CD8-positive, alpha-beta memory T cell (primary cell): ENCODE measurements at regions not wholly inside any gene's neighbourhood (a gene's known extent, or its start where the extent isn't known, plus 50 kb on each side); places are given as distances from the start of the nearest gene placed in this dataset.

Experiments used
- CTCF ChIA-PET: fragments of 350-600 bp; sonication (Branson Sonifier 250); formaldehyde crosslinking; loops from one replicate; lab custom pipeline; 2021; ENCODE audit warnings: antibody characterized with exemption; lab: Charles Lee
- POLR2A ChIA-PET: fragments of 350-600 bp; sonication (Branson Sonifier 250); formaldehyde crosslinking; loops from one replicate; lab custom pipeline; 2021; ENCODE audit warnings: antibody characterized with exemption; lab: Charles Lee
- DNase-seq, 5 donors: peaks; one replicate each; pipeline versions ENCODE4 v3.0.0 to v3.0.0-alpha.2; 2020 to 2022; ENCODE audit warnings: mixed read lengths in 1 of 5
- H3K27ac ChIP-seq: one replicate; pipeline ENCODE4 v1.7.0; 2013; ENCODE audit warnings: low read depth, mild to moderate bottlenecking, low read length, moderate library complexity
- H3K27me3 ChIP-seq: 2 replicates; pipeline ENCODE4 v1.7.0; 2013; ENCODE audit warnings: low read length, mild to moderate bottlenecking; ENCODE audit not compliant: insufficient read depth, poor library complexity, severe bottlenecking
- H3K36me3 ChIP-seq: 2 replicates; pipeline ENCODE4 v1.7.0; 2013; ENCODE audit warnings: mild to moderate bottlenecking, low read length, moderate library complexity; ENCODE audit not compliant: insufficient read depth
- H3K4me1 ChIP-seq: 2 replicates; pipeline ENCODE4 v1.7.0; 2013; ENCODE audit warnings: mild to moderate bottlenecking, low read length, moderate library complexity; ENCODE audit not compliant: insufficient read depth
- H3K4me3 ChIP-seq: 2 replicates; pipeline ENCODE4 v1.7.0; 2013; ENCODE audit warnings: mild to moderate bottlenecking, low read length
- H3K9me3 ChIP-seq: 2 replicates; pipeline ENCODE4 v1.7.0; 2013; ENCODE audit warnings: mild to moderate bottlenecking, low read length
- H3K27ac Mint-ChIP-seq, 8 donors: one replicate each; pipeline ENCODE4 v1.8.0; 2020 to 2021; ENCODE audit warnings: mixed read lengths in 8 of 8, mild to moderate bottlenecking in 6 of 8, inconsistent platforms in 3 of 8, moderate library complexity in 3 of 8
- H3K27me3 Mint-ChIP-seq, 2 donors: one replicate each; pipeline ENCODE4 v1.8.0; 2020 to 2021; ENCODE audit warnings: mixed read lengths in 2 of 2, mild to moderate bottlenecking in 1 of 2, moderate library complexity in 1 of 2
- H3K36me3 Mint-ChIP-seq, 3 donors: one replicate each; pipeline ENCODE4 v1.8.0; 2020 to 2021; ENCODE audit warnings: mixed read lengths in 3 of 3, inconsistent platforms in 1 of 3, mild to moderate bottlenecking in 1 of 3
- H3K4me1 Mint-ChIP-seq, 3 donors: one replicate each; pipeline ENCODE4 v1.8.0; 2020 to 2021; ENCODE audit warnings: mixed read lengths in 3 of 3, inconsistent platforms in 1 of 3, mild to moderate bottlenecking in 1 of 3
- H3K4me3 Mint-ChIP-seq, 7 donors: one replicate each; pipeline ENCODE4 v1.8.0; 2020 to 2021; ENCODE audit warnings: mixed read lengths in 7 of 7, mild to moderate bottlenecking in 6 of 7, moderate library complexity in 4 of 7, inconsistent platforms in 2 of 7
- H3K9me3 Mint-ChIP-seq, 5 donors: one replicate each; pipeline ENCODE4 v1.8.0; 2020 to 2022; ENCODE audit warnings: mixed read lengths in 5 of 5, mild to moderate bottlenecking in 3 of 5, moderate library complexity in 2 of 5, inconsistent platforms in 1 of 5

DNA sequence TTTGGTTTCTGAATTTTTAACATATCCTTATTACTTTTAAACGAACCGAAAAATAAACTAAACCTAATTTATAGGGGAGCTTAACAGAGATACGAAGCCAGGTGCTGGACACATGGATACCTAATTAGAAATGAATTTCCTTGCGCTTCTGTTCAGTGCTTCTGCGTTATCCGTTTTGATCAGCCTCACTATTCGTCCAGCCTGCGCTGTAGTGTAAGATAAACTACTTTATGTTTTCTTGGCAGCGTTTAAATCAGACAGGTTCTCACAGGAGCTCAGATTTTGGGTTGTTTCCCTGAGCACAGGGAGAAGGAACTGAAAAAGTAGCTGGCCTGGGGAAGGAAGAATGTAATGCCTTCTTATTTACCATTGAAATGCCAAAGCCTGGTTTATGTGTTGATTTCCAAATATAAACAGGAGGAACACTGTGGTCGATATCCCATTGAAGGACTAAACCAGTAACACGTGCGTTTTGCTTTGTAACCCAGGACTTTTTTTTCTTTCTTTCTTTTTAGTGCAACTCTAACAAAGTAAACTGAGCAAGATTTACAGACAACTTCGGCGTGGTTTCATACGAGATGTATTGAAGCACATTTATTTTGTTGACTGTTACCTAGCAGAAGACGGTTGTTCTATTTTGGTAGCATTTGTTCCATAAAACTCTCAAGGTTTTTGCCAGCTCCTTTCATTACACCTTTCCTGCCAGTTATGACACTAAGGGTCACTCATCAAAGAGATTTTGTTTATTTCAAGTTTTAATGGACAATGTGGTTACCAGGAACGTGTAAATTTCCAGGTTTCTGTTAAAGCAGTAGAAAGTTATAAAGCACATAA lies 214.8 kb upstream of the HEY2 start:
- H3K27ac ChIP-seq, result no peak overlapping the region
- no peak overlapping the region for H3K4me3 ChIP-seq
- no peaks in the 10 kb centered on the region for H3K4me1 ChIP-seq
- Mint-ChIP-seq H3K27me3 (peaks cover 33 to 63% of the 10 kb centered on the region in 2 donors), H3K36me3 (no peaks in the 10 kb centered on the region), H3K4me3 (no peak overlapping the region), H3K4me1 (no peaks in the 10 kb centered on the region), H3K27ac (peak overlapping the region in 1 of 8 donors; percentile 49), H3K9me3 (no peaks in the 10 kb centered on the region)
- ChIA-PET POLR2A (no interaction called here), CTCF (interaction anchor here (1.1 kb wide), 1 partner anchor 10 kb away, joined by 3 read pairs; no protein-coding TSS in a partner anchor)
- H3K36me3 ChIP-seq, result no peaks in the 10 kb centered on the region
- DNase-seq, result no peak
- H3K9me3 ChIP-seq, result no peaks in the 10 kb centered on the region
- peaks cover 6% of the 10 kb centered on the region for H3K27me3 ChIP-seq

DNA sequence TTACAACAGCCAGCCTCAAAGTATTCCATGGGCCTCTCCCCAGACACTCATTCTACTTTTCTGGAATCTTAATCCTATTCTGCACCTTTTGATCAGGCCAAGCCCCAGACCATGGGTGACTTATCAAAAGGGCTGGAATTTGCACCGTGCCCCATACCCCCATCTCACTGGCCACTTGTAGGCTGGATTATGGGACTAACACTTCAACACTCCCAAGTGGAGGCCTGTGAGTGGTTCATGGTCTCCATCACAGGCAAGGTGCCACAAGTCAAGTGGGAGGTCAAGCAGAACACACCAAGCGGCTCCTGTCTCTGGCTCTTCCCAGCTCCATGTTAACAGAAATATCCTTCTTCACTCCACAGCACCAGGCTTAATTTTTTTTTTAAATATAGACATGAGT lies 212.3 kb upstream of the HEY2 start:
- Histone ChIP-seq H3K4me1 (no peaks in the 10 kb centered on the region), H3K4me3 (no peak overlapping the region), H3K36me3 (no peaks in the 10 kb centered on the region), H3K9me3 (no peaks in the 10 kb centered on the region), H3K27me3 (peaks cover 6% of the 10 kb centered on the region), H3K27ac (no peak overlapping the region)
- Mint-ChIP-seq H3K27me3 (peaks cover 29 to 56% of the 10 kb centered on the region in 2 donors), H3K27ac (no peak overlapping the region), H3K36me3 (no peaks in the 10 kb centered on the region), H3K4me3 (no peak overlapping the region), H3K4me1 (no peaks in the 10 kb centered on the region), H3K9me3 (no peaks in the 10 kb centered on the region)
- ChIA-PET CTCF (no interaction called here), POLR2A (no interaction called here)
- DNase-seq, result no peak

DNA sequence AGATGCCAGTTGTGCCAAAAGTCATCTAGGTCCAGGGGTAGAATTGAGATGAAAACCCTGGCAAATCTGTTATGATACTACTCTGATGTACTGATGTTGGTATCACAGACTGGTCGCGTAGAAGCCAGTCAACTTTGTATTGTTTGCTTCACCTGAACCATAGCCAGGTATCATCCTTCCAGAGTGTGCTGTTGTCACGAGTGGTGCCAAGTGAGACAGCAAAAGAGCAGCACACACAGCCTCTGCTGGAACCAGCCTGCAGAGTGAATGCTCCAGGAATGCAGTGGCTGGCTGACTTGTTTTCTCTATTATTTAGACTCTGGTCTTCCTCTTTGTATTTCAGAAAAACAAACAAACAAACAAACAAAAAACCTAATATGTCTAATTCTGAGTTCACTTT lies 209.5 kb upstream of the HEY2 start:
- DNase-seq, result no peak
- CTCF ChIA-PET, result no interaction called here
- no peaks in the 10 kb centered on the region for H3K9me3 ChIP-seq
- H3K27me3 ChIP-seq, result no peaks in the 10 kb centered on the region
- H3K36me3 ChIP-seq, result no peaks in the 10 kb centered on the region
- no peaks in the 10 kb centered on the region for H3K4me1 ChIP-seq
- Mint-ChIP-seq H3K9me3 (no peaks in the 10 kb centered on the region), H3K36me3 (no peaks in the 10 kb centered on the region), H3K4me1 (no peaks in the 10 kb centered on the region), H3K4me3 (no peak overlapping the region), H3K27ac (no peak overlapping the region), H3K27me3 (peaks cover 10 to 43% of the 10 kb centered on the region in 2 donors)
- H3K27ac ChIP-seq, result no peak overlapping the region
- POLR2A ChIA-PET, result no interaction called here
- H3K4me3 ChIP-seq, result no peak overlapping the region

DNA sequence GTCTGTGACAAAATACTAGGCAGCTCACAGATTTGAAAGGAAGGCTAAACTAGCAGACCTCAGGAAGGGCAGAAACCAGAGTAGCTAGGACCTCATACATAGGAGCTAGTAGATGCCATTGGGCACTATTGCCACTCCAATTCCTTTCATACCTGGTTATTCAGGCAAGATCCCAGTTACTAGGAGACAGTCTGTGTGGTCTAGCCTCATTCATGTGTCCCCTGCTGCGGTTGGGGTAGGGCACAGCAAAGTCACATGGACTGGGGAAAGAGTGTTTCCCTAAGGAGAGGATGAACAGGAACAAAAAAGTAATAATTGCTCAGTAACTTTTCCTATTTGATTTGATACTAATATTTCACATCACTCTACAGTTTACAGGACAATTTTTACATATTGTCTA lies 204.6 kb upstream of the HEY2 start:
- no peaks in the 10 kb centered on the region for H3K4me1 ChIP-seq
- ChIA-PET CTCF (no interaction called here), POLR2A (no interaction called here)

DNA sequence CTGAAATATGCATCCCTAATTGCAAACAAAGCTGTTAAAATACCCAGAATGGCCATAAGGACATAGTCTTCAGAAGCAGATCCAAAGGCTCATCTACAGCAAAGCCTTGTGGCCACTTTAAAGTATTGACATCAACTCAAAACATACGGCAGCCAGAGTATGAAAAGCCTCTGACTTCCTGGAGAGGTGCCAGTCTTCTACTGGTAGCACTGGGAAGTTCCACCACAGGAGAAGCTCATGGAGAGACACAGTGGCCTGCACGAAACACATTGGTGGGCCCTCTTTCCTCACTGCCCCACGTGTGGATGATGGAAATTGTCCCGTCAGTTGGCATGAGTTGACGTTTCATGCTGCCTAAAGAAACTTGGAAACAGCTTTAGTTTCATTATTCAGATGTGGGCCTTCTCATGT lies 202.6 kb upstream of the HEY2 start:
- H3K27ac ChIP-seq, result no peak overlapping the region
- no peaks in the 10 kb centered on the region for H3K36me3 ChIP-seq
- H3K4me1 ChIP-seq, result no peaks in the 10 kb centered on the region
- H3K27me3 ChIP-seq, result no peaks in the 10 kb centered on the region
- POLR2A ChIA-PET, result no interaction called here
- Mint-ChIP-seq H3K9me3 (peaks cover 0 to 2% (median 0%) of the 10 kb centered on the region in 5 donors), H3K27me3 (peaks cover 5 to 21% of the 10 kb centered on the region in 2 donors), H3K36me3 (no peaks in the 10 kb centered on the region), H3K27ac (no peak overlapping the region), H3K4me3 (no peak overlapping the region), H3K4me1 (no peaks in the 10 kb centered on the region)
- CTCF ChIA-PET, result no interaction called here
- H3K4me3 ChIP-seq, result no peak overlapping the region
- DNase-seq, result no peak
- H3K9me3 ChIP-seq, result no peaks in the 10 kb centered on the region

More for the DNA sequence above, 204.6 kb upstream of the HEY2 start:
- Mint-ChIP-seq H3K36me3 (no peaks in the 10 kb centered on the region), H3K27me3 (peaks cover 5 to 16% of the 10 kb centered on the region in 2 donors), H3K9me3 (peaks cover 0 to 2% (median 0%) of the 10 kb centered on the region in 5 donors), H3K4me1 (no peaks in the 10 kb centered on the region), H3K27ac (no peak overlapping the region), H3K4me3 (no peak overlapping the region)
- H3K27me3 ChIP-seq, result no peaks in the 10 kb centered on the region
- H3K4me3 ChIP-seq, result no peak overlapping the region
- DNase-seq, result no peak
- no peak overlapping the region for H3K27ac ChIP-seq
- no peaks in the 10 kb centered on the region for H3K9me3 ChIP-seq
- no peaks in the 10 kb centered on the region for H3K36me3 ChIP-seq

- peaks cover 5 to 25% of the 10 kb centered on the region in 2 donors for H3K27me3 Mint-ChIP-seq
- H3K36me3 Mint-ChIP-seq, result no peaks in the 10 kb centered on the region
- ChIA-PET CTCF (no interaction called here), POLR2A (no interaction called here)
- Histone ChIP-seq H3K27me3 (no peaks in the 10 kb centered on the region), H3K36me3 (no peaks in the 10 kb centered on the region), H3K4me3 (no peak overlapping the region), H3K9me3 (no peaks in the 10 kb centered on the region), H3K4me1 (no peaks in the 10 kb centered on the region), H3K27ac (no peak overlapping the region)
- H3K4me1 Mint-ChIP-seq, result no peaks in the 10 kb centered on the region
- no peak overlapping the region for H3K4me3 Mint-ChIP-seq
- H3K9me3 Mint-ChIP-seq, result peaks cover 0 to 2% (median 0%) of the 10 kb centered on the region in 5 donors
- H3K27ac Mint-ChIP-seq, result no peak overlapping the region
- no peak for DNase-seq
Observed at GRCh38 chr6:125547381-125547780, 202.1 kb upstream of the HEY2 start.

DNA sequence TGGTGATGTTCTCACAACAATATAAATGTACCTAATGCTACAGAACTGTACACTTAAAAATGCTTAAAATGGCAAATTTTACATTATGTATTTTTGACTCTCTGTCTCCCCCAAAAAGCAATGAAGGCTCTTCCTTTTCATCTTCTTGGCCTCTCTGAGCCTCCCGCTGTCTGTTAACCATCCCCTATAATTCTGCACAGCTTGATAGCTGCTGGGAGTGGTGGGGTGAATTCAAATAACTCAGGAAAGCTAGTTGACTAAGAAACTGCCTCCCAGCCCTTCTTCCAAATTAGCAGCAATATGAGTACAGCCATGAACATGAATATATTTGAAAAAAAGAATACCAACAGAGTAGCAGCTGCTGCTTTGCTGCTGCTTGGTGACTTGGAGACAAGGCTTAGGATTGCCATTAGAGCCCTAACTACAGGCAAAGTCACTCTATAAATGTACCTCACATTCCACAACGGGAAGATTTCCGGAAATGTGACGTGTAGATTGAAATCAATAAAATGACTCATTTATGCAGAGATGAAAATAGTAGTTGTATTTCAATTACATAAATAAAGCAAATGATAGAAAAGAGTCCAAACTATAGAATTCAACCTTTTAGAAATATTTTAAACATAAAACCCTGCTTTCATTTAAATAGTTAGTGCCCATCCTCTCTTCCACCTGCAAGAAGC lies 200.1 kb upstream of the HEY2 start:
- H3K27ac ChIP-seq, result no peak overlapping the region
- no peak overlapping the region for H3K4me3 Mint-ChIP-seq
- H3K9me3 Mint-ChIP-seq, result peaks cover 0 to 2% (median 0%) of the 10 kb centered on the region in 5 donors
- CTCF ChIA-PET, result no interaction called here
- DNase-seq, result no peak
- H3K27me3 Mint-ChIP-seq, result peaks cover 5 to 21% of the 10 kb centered on the region in 2 donors
- no peaks in the 10 kb centered on the region for H3K4me1 Mint-ChIP-seq
- no peaks in the 10 kb centered on the region for H3K27me3 ChIP-seq
- no peaks in the 10 kb centered on the region for H3K36me3 ChIP-seq
- no peaks in the 10 kb centered on the region for H3K9me3 ChIP-seq
- no peak overlapping the region for H3K27ac Mint-ChIP-seq
- no peaks in the 10 kb centered on the region for H3K4me1 ChIP-seq
- POLR2A ChIA-PET, result no interaction called here
- H3K4me3 ChIP-seq, result no peak overlapping the region
- no peaks in the 10 kb centered on the region for H3K36me3 Mint-ChIP-seq

DNA sequence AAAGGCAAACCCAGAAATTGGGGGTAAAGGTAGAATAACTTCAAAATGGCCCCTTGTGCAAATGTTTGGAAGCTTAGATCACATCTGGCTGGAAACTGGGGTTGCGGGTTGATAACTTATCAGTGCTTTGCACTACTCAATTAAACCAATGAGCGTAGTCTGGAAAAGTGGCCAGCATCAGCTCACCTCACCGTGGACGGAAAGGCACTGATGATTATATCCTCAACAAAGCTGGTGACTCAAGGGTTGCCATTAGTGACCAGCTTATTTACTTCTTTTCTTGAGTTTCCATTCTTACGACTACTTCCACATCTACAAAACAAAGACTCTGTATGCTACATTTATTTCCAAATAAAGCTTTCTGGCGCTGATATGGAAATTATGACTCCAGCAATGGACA lies 198.5 kb upstream of the HEY2 start:
- no peak overlapping the region for H3K27ac Mint-ChIP-seq
- H3K36me3 ChIP-seq, result no peaks in the 10 kb centered on the region
- no peaks in the 10 kb centered on the region for H3K4me1 Mint-ChIP-seq
- DNase-seq, result no peak
- H3K9me3 ChIP-seq, result no peaks in the 10 kb centered on the region
- no peak overlapping the region for H3K4me3 Mint-ChIP-seq
- peaks cover 5 to 29% of the 10 kb centered on the region in 2 donors for H3K27me3 Mint-ChIP-seq
- no peak overlapping the region for H3K27ac ChIP-seq
- H3K9me3 Mint-ChIP-seq, result peaks cover 0 to 2% (median 0%) of the 10 kb centered on the region in 5 donors
- POLR2A ChIA-PET, result no interaction called here
- H3K4me1 ChIP-seq, result no peaks in the 10 kb centered on the region
- H3K36me3 Mint-ChIP-seq, result no peaks in the 10 kb centered on the region
- no peak overlapping the region for H3K4me3 ChIP-seq
- CTCF ChIA-PET, result no interaction called here
- no peaks in the 10 kb centered on the region for H3K27me3 ChIP-seq
